Activated effector memory CD4-positive, alpha-beta T cell treated with Interleukin-2 at 50 U/mL for 16 hours (primary cell): ENCODE measurements at regions not wholly inside any gene's neighbourhood (a gene's known extent, or its start where the extent isn't known, plus 50 kb on each side); places are given as distances from the start of the nearest gene placed in this dataset.
"Not testable (repeated sequence)": the region's sequence is repeated elsewhere in the genome, so short reads cannot be mapped to it uniquely, and the experiment has no call there.

ENCODE experiments used
- DNase-seq: peaks from one replicate; pipeline ENCODE4 v3.0.0-alpha.2; 2020

DNA sequence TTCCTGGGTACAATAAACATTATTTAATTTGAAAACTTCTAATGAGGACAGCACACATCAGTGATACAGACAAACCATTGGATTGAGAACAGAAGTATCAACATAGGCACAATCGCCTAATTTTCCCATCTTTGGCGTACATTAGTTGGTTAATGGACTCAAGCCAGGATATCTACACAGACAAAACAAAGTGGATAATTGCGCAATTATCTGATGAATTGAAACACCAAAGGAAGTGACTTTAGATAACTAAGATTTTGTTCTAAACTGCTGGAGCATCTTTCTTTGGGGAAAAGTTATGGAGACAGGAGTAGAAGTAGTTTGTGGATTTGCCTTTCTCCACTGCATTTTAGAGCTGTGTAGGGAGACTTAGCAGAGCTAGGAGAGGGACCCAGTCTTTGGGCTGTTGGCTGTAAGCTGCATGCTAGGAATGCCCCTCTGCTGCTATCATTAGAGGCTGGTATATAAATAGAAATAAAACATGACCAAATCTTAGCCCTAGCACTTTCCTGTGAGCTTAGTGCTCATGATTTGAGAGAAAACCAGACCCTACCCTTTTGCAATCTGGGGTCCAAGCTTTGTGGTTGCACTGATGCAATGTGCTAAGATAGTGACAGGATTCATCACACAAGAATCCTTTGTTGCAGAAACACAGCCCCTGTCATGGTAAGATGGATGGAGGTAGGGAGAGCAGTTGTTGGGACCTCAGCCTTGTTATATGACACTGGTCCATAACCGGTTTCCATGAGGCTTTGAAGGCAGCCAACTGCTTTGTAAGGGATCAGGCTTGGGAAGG lies 264.5 kb upstream of the PIK3C3 start:
- no peak for DNase-seq

DNA sequence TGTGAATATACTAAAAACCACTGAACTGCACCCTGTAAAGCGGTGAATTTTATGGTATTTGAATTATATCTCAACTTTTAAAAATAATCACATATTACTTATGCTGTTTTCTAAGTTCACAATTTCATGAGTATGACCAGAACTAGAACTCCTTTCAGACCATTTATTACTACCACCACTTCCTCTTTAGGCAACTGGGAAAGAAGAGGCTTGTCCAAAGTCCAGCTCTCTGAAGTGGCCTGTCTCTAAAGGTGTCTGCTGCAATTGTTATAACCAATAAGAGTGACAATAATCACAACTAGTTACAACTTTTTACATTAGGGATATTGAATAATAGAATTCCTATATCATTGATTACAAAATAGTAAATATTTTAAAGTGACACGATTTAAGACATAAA lies 267.9 kb upstream of the PIK3C3 start:
- no peak for DNase-seq

DNA sequence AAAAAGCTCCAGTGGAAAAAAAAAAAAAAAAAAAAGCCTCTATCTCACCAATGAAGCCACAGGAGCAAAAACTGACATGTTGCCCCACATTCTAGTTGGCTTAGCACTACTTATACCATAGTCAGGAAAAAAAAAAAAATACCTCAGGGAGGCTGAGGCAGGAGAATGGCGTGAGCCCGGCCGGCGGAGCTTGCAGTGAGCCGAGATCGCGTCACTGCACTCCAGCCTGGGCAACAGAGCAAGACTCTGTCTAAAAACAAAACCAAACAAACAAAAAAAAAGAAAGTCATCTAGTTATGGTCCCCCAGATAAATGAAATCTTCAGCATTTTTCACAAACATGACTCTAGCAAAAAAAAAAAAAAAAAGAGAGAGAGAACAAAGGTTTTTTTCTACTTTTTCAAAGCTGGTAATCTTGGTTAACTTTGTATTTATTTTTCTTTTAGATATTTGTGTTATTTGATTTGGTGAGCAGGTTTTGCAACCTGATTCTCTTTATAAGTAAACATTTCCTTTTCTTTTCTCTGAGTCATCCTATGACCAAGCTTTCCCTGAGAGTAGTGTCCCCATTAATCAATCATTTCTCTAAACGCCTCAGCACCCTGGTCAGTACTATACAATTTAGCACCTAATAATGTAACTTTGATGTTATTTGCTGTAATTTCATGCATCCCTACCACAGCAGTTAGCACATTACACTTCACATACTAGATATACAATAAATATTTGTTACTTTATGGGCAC lies 273.7 kb upstream of the PIK3C3 start:
- DNase-seq, result no peak

- no peak for DNase-seq
Measured at GRCh38 chr18:41674506-41674905, 280.5 kb upstream of the PIK3C3 start.

GRCh38 chr18:41666231-41666630 lies 288.8 kb upstream of the PIK3C3 start:
- DNase-seq, result no peak

- no peak for DNase-seq
Measured at GRCh38 chr18:41665210-41665609, 289.8 kb upstream of the PIK3C3 start.

GRCh38 chr18:41660654-41661053 lies 294.4 kb upstream of the PIK3C3 start:
- no peak for DNase-seq

- DNase-seq, result no peak
Measured at GRCh38 chr18:41659438-41660130, 295.4 kb upstream of the PIK3C3 start.

DNA sequence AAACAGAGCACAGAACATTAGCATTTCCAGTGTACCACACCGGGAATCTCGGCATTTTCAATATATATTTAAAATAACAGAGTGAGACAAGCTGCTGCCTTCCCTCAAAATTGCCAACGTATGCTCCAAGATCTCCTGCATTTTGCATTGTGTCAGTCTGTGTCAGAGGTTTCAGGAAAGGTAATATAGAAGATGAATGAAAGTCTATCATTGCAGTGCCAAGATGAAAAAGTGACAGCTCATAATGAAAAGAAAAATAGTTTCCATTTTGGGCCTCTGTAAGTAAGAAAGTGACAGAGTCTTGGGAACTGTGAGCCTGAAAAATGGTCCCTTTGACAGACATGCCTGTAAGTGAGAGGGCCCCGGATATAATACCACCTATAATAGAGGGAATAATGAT lies 297.8 kb upstream of the PIK3C3 start:
- no peak for DNase-seq

- DNase-seq, result no peak
Measured at GRCh38 chr18:41655074-41655473, 300.0 kb upstream of the PIK3C3 start.

GRCh38 chr18:41647914-41648313 lies 307.1 kb upstream of the PIK3C3 start:
- DNase-seq, result no peak

GRCh38 chr18:41646915-41647620 lies 308.0 kb upstream of the PIK3C3 start:
- no peak for DNase-seq

- DNase-seq, result no peak
Measured at GRCh38 chr18:41645589-41646360, 309.3 kb upstream of the PIK3C3 start.

DNA sequence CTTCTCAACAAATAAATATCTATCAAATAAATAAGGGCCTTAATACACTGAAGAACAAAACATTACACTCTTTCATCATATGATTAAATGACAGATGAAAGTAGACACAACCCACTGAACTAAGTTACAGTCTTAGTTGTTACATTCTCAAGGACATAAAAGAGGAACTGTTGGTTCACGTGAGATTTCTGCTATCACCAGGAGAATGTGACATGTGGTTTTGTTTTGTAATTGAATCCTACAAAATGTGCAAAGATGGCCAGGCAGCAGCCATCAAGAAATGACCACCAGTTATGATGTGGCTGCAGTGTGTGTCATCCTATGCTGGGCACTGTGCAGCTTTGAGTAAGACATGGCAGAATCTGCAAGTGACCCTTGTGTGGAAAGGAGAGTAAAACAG lies 310.6 kb upstream of the PIK3C3 start:
- no peak for DNase-seq

DNA sequence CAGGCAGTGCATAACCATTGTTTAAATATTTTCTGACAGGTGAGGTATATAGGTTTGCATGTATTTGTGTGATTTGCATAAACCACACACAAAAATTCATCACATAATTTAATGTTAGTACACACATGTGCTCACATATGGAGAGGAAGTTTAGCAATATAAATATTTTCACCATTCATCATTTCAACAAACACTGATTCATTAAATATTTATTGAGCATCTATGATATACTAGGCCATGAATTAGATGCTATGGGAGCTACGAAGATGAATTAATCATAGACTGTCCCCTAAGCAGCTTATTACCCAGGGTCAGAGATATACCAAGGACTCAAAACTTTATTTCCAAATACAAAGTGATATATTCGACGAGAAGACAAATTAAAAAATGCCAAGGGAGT lies 311.6 kb upstream of the PIK3C3 start:
- DNase-seq, result no peak

GRCh38 chr18:41642756-41643155 lies 312.3 kb upstream of the PIK3C3 start:
- DNase-seq, result no peak

GRCh38 chr18:41639218-41639617 lies 315.8 kb upstream of the PIK3C3 start:
- DNase-seq, result no peak

- not testable (repeated sequence) for DNase-seq
Measured at GRCh38 chr18:41631723-41632285, 323.2 kb upstream of the PIK3C3 start.

DNA sequence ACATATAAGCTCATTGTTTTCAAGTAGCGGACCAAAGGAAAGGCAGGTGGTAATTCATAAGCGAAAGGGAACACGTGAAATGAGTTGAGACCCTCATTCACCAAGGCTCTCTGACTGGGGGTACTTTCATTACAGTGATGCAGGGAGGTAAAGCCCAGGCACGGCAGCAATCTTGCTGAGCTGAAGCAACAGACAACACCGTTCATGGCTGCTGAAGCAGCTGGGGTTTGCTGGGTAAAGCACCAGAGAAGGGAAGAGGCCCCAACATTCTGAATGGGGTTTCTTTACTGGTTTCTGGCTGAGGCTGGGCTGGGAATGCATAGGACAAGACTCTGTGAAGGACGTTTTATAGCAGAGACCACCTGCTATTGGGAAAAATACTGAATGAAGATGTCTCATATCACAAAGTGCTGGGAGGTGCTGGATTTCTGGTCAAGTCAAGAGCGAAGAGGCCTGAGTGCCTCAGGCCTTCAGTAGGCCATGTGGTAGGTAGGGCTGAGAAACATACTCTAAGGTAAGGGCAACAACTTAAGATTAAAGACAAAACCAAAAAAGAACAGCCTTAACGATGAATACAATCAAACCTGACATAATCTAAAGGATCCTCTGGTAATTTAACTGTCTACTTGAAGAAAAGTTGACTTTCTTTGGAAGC lies 324.7 kb upstream of the PIK3C3 start:
- no peak for DNase-seq

DNA sequence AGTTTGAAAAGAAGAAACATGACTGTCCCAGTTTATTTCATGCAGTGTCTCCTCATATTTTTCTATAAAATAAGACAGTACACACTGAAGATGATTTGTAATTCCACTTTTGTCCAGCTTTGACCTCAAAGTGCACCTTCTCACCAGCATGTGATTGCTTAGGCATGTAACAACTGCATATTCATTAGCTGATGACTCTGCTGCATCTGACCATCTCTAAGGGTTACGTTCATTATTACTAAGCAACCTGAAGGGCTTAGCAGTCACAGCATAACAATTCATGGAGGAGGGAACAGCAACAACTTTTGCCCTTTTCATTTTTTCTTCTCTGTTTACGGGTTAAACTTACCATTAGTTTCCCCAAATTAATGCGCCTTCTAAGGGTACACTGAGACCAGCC lies 330.6 kb upstream of the PIK3C3 start:
- no peak for DNase-seq

- DNase-seq, result no peak
Measured at GRCh38 chr18:41621177-41621576, 333.9 kb upstream of the PIK3C3 start.

DNA sequence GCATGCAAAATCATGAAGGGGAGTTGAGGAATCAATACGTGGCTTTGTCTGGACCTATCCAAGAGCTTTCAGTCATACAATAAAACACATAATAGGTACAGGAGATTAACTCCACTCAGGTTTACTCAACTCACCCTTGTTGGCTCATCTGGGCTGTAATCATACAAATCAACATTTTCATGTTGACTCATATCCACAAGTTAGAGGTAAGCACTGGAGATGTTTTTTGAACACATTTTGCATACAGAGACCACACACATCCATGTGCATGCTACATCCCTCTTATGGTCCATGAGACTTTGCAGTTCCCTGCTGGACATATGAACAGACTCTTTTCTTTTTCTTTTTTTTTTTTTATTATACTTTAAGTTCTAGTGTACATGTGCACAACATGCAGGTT lies 336.9 kb upstream of the PIK3C3 start:
- no peak for DNase-seq
